ENCODE measurements at regions not wholly inside any gene's neighbourhood (a gene's known extent, or its start where the extent isn't known, plus 50 kb on each side); places are given as distances from the start of the nearest gene placed in this dataset.

GRCh38 chr3:15959434-15959811, 161.6 kb upstream of the ANKRD28 start:
- Histone ChIP-seq H3K27ac (no peak overlapping the region), H3K36me3 (no peaks in the 10 kb centered on the region), H3K27me3 (replicated peaks; ENCODE audit: insufficient read depth) (no peaks in the 10 kb centered on the region), H3K9me3 (no peaks in the 10 kb centered on the region), H3K4me1 (ENCODE audit: control insufficient read depth in 1 of 2, low read depth in 2 of 2) (no peaks in the 10 kb centered on the region), H3K4me3 (no peak overlapping the region)
- ATAC-seq (ENCODE audit: insufficient number of reproducible peaks, low FRiP score, low read depth) (no peak), DNase-seq (ENCODE audit: low spot score) (no peak)
- no peak for TF ChIP-seq CTCF (IDR thresholded peaks at IDR 0.05)

- Histone ChIP-seq H3K36me3 (no peaks in the 10 kb centered on the region), H3K9me3 (no peaks in the 10 kb centered on the region), H3K4me3 (no peak overlapping the region), H3K27me3 (replicated peaks; ENCODE audit: insufficient read depth) (no peaks in the 10 kb centered on the region), H3K27ac (no peak overlapping the region), H3K4me1 (ENCODE audit: control insufficient read depth in 1 of 2, low read depth in 2 of 2) (no peaks in the 10 kb centered on the region)
- no peak for ATAC-seq (ENCODE audit: insufficient number of reproducible peaks, low FRiP score, low read depth)
- no peak for DNase-seq (ENCODE audit: low spot score)
- no peak for TF ChIP-seq CTCF (IDR thresholded peaks at IDR 0.05)
These were observed 167.0 kb upstream of the ANKRD28 start for GRCh38 chr3:15964605-15965442.

GRCh38 chr3:15967577-15967976, 169.8 kb upstream of the ANKRD28 start:
- Histone ChIP-seq H3K27ac (no peak overlapping the region), H3K36me3 (no peaks in the 10 kb centered on the region), H3K4me1 (ENCODE audit: control insufficient read depth in 1 of 2, low read depth in 2 of 2) (no peaks in the 10 kb centered on the region), H3K27me3 (replicated peaks; ENCODE audit: insufficient read depth) (no peaks in the 10 kb centered on the region), H3K4me3 (no peak overlapping the region), H3K9me3 (no peaks in the 10 kb centered on the region)
- ATAC-seq (ENCODE audit: insufficient number of reproducible peaks, low FRiP score, low read depth) (no peak), DNase-seq (ENCODE audit: low spot score) (no peak)
- no peak for TF ChIP-seq CTCF (IDR thresholded peaks at IDR 0.05)

- Histone ChIP-seq H3K4me3 (no peak overlapping the region), H3K36me3 (no peaks in the 10 kb centered on the region), H3K27ac (no peak overlapping the region), H3K27me3 (replicated peaks; ENCODE audit: insufficient read depth) (no peaks in the 10 kb centered on the region), H3K4me1 (ENCODE audit: control insufficient read depth in 1 of 2, low read depth in 2 of 2) (no peaks in the 10 kb centered on the region), H3K9me3 (no peaks in the 10 kb centered on the region)
- no peak for TF ChIP-seq CTCF (IDR thresholded peaks at IDR 0.05)
- DNase-seq (ENCODE audit: low spot score) (no peak), ATAC-seq (ENCODE audit: insufficient number of reproducible peaks, low FRiP score, low read depth) (no peak)
These were observed 172.3 kb upstream of the ANKRD28 start for GRCh38 chr3:15969874-15970640.

- DNase-seq (ENCODE audit: low spot score) = no peak
- H3K9me3 ChIP-seq = no peaks in the 10 kb centered on the region
- H3K4me3 ChIP-seq = no peak overlapping the region
- H3K36me3 ChIP-seq = no peaks in the 10 kb centered on the region
- ATAC-seq (ENCODE audit: insufficient number of reproducible peaks, low FRiP score, low read depth) = no peak
- peaks cover 0 to 7% of the 10 kb centered on the region in 2 donors for H3K4me1 ChIP-seq (ENCODE audit: control insufficient read depth in 1 of 2, low read depth in 2 of 2)
- no peak overlapping the region for H3K27ac ChIP-seq
- TF ChIP-seq CTCF (IDR thresholded peaks at IDR 0.05) = no peak
- no peaks in the 10 kb centered on the region for H3K27me3 ChIP-seq (replicated peaks; ENCODE audit: insufficient read depth)
These were observed 175.6 kb upstream of the ANKRD28 start for GRCh38 chr3:15973414-15973813.
